ENCODE measurements at regions not wholly inside any gene's neighbourhood (a gene's known extent, or its start where the extent isn't known, plus 50 kb on each side); places are given as distances from the start of the nearest gene placed in this dataset.
"Not testable (repeated sequence)": the region's sequence is repeated elsewhere in the genome, so short reads cannot be mapped to it uniquely, and the experiment has no call there.

DNA sequence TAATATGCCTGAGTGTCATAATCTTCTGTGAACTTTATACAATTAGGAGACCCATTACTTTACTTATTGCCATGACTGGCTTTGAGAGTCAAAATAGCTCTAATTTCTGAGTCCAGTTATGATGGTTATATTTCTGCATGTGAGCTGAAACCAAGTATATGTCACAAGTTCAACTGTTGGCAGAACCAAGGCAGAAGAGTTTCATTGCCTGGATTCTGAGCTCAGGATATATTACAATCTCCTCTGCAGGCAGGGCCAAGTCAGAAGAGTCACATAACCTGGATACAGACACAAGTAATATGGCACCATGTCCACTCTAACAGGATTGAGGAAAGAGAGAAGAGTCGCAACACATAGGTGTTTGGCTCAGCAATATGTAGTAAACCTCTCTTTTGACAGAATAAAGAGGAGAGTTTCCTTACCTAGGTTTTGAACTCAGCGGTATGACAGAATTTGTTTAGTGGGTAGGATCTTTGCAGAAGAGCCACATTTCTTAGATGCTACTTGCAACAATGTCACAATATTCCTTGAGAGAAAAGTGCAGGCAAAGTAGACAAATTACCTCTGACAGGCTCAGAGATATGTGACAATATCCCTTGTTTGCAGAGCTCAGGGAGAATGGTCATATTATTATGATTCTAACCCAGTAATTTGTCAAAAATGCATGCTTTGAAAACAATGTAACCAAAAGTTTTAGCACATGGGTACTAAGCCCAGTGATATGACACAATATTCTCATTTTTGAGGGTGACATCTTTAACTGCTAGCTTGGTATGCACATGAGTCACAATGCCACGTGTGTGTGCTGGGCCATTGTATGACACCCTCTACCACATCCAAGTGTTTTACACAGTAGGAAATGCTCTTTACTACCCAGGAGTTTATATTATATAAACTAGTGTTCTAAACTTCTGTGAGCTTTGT, 895.3 kb upstream of the AMELY start:
- Histone ChIP-seq H3K9me3 (ENCODE audit: insufficient read depth, low read depth, low read length) (no peaks in the 10 kb centered on the region), H3K36me3 (ENCODE audit: insufficient read depth, low read length) (no peaks in the 10 kb centered on the region), H3K4me3 (ENCODE audit: low read length) (no peak overlapping the region), H3K4me1 (ENCODE audit: insufficient read depth, low read length) (no peaks in the 10 kb centered on the region), H3K27me3 (ENCODE audit: insufficient read depth, low read length) (no peaks in the 10 kb centered on the region), H3K27ac (ENCODE audit: low read depth, low read length) (no peak overlapping the region), H3K9ac (ENCODE audit: low read depth, low read length) (no peak overlapping the region)
- 93% methylated on average over 2 of the region's 3 CpGs for WGBS

DNA sequence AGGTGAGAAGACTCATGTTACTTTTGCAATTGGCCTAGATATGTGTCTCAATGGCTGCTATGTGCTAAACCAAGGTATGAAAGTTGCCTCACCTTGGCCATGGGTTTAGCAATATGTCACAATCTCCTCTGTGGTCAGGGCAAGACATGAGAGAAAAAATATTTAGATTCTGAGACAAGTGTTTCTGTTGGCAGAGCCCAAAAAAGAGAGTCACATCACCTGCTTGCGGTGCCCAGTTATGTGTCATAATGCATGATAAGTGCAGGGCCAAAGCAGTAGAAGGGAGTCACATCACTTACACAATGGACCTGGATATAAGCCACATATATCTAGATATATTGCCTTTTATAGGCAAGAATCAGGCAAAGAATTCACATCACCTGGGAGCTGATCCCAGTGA, 894.1 kb upstream of the AMELY start:
- no peak overlapping the region for H3K9ac ChIP-seq (ENCODE audit: low read depth, low read length)
- no peaks in the 10 kb centered on the region for H3K4me1 ChIP-seq (ENCODE audit: insufficient read depth, low read length)
- H3K36me3 ChIP-seq (ENCODE audit: insufficient read depth, low read length), result no peaks in the 10 kb centered on the region
- no peak overlapping the region for H3K4me3 ChIP-seq (ENCODE audit: low read length)
- 100% methylated on average over 1 of the region's 1 CpG for WGBS
- H3K27me3 ChIP-seq (ENCODE audit: insufficient read depth, low read length), result no peaks in the 10 kb centered on the region
- no peak overlapping the region for H3K27ac ChIP-seq (ENCODE audit: low read depth, low read length)
- H3K9me3 ChIP-seq (ENCODE audit: insufficient read depth, low read depth, low read length), result no peaks in the 10 kb centered on the region

- Histone ChIP-seq H3K27me3 (ENCODE audit: insufficient read depth, low read length) (no peaks in the 10 kb centered on the region), H3K4me3 (ENCODE audit: low read length) (no peak overlapping the region)
- WGBS, result 76% methylated on average over 1 of the region's 1 CpG
These were observed 892.2 kb upstream of the AMELY start for GRCh38 chrY:7803737-7804136.

GRCh38 chrY:7796128-7796527, 884.6 kb upstream of the AMELY start:
- Histone ChIP-seq H3K27me3 (ENCODE audit: insufficient read depth, low read length) (no peaks in the 10 kb centered on the region), H3K9me3 (ENCODE audit: insufficient read depth, low read depth, low read length) (no peaks in the 10 kb centered on the region), H3K36me3 (ENCODE audit: insufficient read depth, low read length) (no peaks in the 10 kb centered on the region), H3K4me1 (ENCODE audit: insufficient read depth, low read length) (0 out of 2 replicates have a peak, but pooled peaks cover 4% of the 10 kb centered on the region), H3K9ac (ENCODE audit: low read depth, low read length) (no peak overlapping the region), H3K27ac (ENCODE audit: low read depth, low read length) (no peak overlapping the region), H3K4me3 (ENCODE audit: low read length) (no peak overlapping the region)

More at GRCh38 chrY:7803737-7804136, 892.2 kb upstream of the AMELY start:
- H3K27ac ChIP-seq (ENCODE audit: low read depth, low read length), result no peak overlapping the region
- no peaks in the 10 kb centered on the region for H3K4me1 ChIP-seq (ENCODE audit: insufficient read depth, low read length)
- H3K9me3 ChIP-seq (ENCODE audit: insufficient read depth, low read depth, low read length), result no peaks in the 10 kb centered on the region
- H3K36me3 ChIP-seq (ENCODE audit: insufficient read depth, low read length), result no peaks in the 10 kb centered on the region
- no peak overlapping the region for H3K9ac ChIP-seq (ENCODE audit: low read depth, low read length)

GRCh38 chrY:7794441-7794840, 882.9 kb upstream of the AMELY start:
- Histone ChIP-seq H3K27me3 (ENCODE audit: insufficient read depth, low read length) (no peaks in the 10 kb centered on the region), H3K27ac (ENCODE audit: low read depth, low read length) (no peak overlapping the region), H3K36me3 (ENCODE audit: insufficient read depth, low read length) (no peaks in the 10 kb centered on the region), H3K9ac (ENCODE audit: low read depth, low read length) (no peak overlapping the region), H3K4me1 (ENCODE audit: insufficient read depth, low read length) (0 out of 2 replicates have a peak, but pooled peaks cover 4% of the 10 kb centered on the region), H3K9me3 (ENCODE audit: insufficient read depth, low read depth, low read length) (no peaks in the 10 kb centered on the region), H3K4me3 (ENCODE audit: low read length) (no peak overlapping the region)
- 74% methylated on average over 1 of the region's 1 CpG for WGBS

GRCh38 chrY:7793989-7794388, 882.4 kb upstream of the AMELY start:
- Histone ChIP-seq H3K27me3 (ENCODE audit: insufficient read depth, low read length) (no peaks in the 10 kb centered on the region), H3K9me3 (ENCODE audit: insufficient read depth, low read depth, low read length) (no peaks in the 10 kb centered on the region), H3K9ac (ENCODE audit: low read depth, low read length) (no peak overlapping the region), H3K27ac (ENCODE audit: low read depth, low read length) (no peak overlapping the region), H3K36me3 (ENCODE audit: insufficient read depth, low read length) (no peaks in the 10 kb centered on the region), H3K4me3 (ENCODE audit: low read length) (no peak overlapping the region), H3K4me1 (ENCODE audit: insufficient read depth, low read length) (0 out of 2 replicates have a peak, but pooled peaks cover 4% of the 10 kb centered on the region)
- WGBS, result 92% methylated on average over 1 of the region's 2 CpGs

- Histone ChIP-seq H3K9ac (ENCODE audit: low read depth, low read length) (no peak overlapping the region), H3K9me3 (ENCODE audit: insufficient read depth, low read depth, low read length) (no peaks in the 10 kb centered on the region), H3K36me3 (ENCODE audit: insufficient read depth, low read length) (no peaks in the 10 kb centered on the region), H3K4me1 (ENCODE audit: insufficient read depth, low read length) (0 out of 2 replicates have a peak, but pooled peaks cover 4% of the 10 kb centered on the region), H3K27ac (ENCODE audit: low read depth, low read length) (no peak overlapping the region), H3K27me3 (ENCODE audit: insufficient read depth, low read length) (no peaks in the 10 kb centered on the region), H3K4me3 (ENCODE audit: low read length) (no peak overlapping the region)
- WGBS, result 83% methylated on average over 2 of the region's 2 CpGs
These were observed 880.9 kb upstream of the AMELY start for GRCh38 chrY:7792431-7792830.

DNA sequence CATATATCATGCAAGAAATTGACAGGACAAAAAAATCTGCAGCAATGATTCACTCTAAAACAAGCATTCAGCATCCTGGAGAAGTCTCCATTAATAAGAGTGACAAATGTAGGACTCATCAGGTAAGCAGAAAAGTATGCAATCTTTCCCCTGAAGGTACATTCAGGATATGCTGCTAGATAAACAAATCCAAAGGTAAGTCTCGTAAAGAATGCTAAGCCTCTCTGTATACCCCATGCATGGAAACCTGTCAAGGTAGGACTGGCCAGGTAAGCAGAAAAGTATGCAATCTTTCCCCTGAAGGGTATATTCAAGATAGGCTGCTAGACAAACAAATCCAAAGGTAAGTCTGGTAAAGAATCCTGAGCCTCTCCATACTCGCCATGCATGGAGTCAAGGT, 869.9 kb upstream of the AMELY start:
- 100% methylated on average over 2 of the region's 2 CpGs for WGBS
- no peaks in the 10 kb centered on the region for H3K27me3 ChIP-seq (ENCODE audit: insufficient read depth, low read length)
- no peak overlapping the region for H3K9ac ChIP-seq (ENCODE audit: low read depth, low read length)
- H3K4me1 ChIP-seq (ENCODE audit: insufficient read depth, low read length), result no peaks in the 10 kb centered on the region
- no peak overlapping the region for H3K4me3 ChIP-seq (ENCODE audit: low read length)
- H3K27ac ChIP-seq (ENCODE audit: low read depth, low read length), result no peak overlapping the region
- no peaks in the 10 kb centered on the region for H3K9me3 ChIP-seq (ENCODE audit: insufficient read depth, low read depth, low read length)
- no peaks in the 10 kb centered on the region for H3K36me3 ChIP-seq (ENCODE audit: insufficient read depth, low read length)

GRCh38 chrY:7775436-7775835, 863.9 kb upstream of the AMELY start:
- not testable (repeated sequence) for H3K27ac ChIP-seq (ENCODE audit: low read depth, low read length); H3K4me3 ChIP-seq (ENCODE audit: low read length); H3K9ac ChIP-seq (ENCODE audit: low read depth, low read length); H3K27me3 ChIP-seq (ENCODE audit: insufficient read depth, low read length); H3K36me3 ChIP-seq (ENCODE audit: insufficient read depth, low read length); H3K9me3 ChIP-seq (ENCODE audit: insufficient read depth, low read depth, low read length); H3K4me1 ChIP-seq (ENCODE audit: insufficient read depth, low read length)
- WGBS, result 83% methylated on average over 1 of the region's 2 CpGs

- H3K9ac ChIP-seq (ENCODE audit: low read depth, low read length), result no peak overlapping the region
- no peaks in the 10 kb centered on the region for H3K27me3 ChIP-seq (ENCODE audit: insufficient read depth, low read length)
- no peaks in the 10 kb centered on the region for H3K4me1 ChIP-seq (ENCODE audit: insufficient read depth, low read length)
- no peaks in the 10 kb centered on the region for H3K36me3 ChIP-seq (ENCODE audit: insufficient read depth, low read length)
- H3K9me3 ChIP-seq (ENCODE audit: insufficient read depth, low read depth, low read length), result no peaks in the 10 kb centered on the region
- H3K27ac ChIP-seq (ENCODE audit: low read depth, low read length), result no peak overlapping the region
- no peak overlapping the region for H3K4me3 ChIP-seq (ENCODE audit: low read length)
These were observed 860.2 kb upstream of the AMELY start for GRCh38 chrY:7771771-7772170.

- no peaks in the 10 kb centered on the region for H3K4me1 ChIP-seq (ENCODE audit: insufficient read depth, low read length)
These were observed 858.3 kb upstream of the AMELY start for GRCh38 chrY:7769790-7770375.

More at GRCh38 chrY:7769790-7770375, 858.3 kb upstream of the AMELY start:
- Histone ChIP-seq H3K36me3 (ENCODE audit: insufficient read depth, low read length) (no peaks in the 10 kb centered on the region), H3K9ac (ENCODE audit: low read depth, low read length) (no peak overlapping the region), H3K27me3 (ENCODE audit: insufficient read depth, low read length) (no peaks in the 10 kb centered on the region), H3K9me3 (ENCODE audit: insufficient read depth, low read depth, low read length) (no peaks in the 10 kb centered on the region), H3K27ac (ENCODE audit: low read depth, low read length) (no peak overlapping the region), H3K4me3 (ENCODE audit: low read length) (no peak overlapping the region)
- 100% methylated on average over 1 of the region's 1 CpG for WGBS
